GM19238 (cell line): ENCODE measurements at regions not wholly inside any gene's neighbourhood (a gene's known extent, or its start where the extent isn't known, plus 50 kb on each side); places are given as distances from the start of the nearest gene placed in this dataset.

Experiments
- DNase-seq: peaks from one replicate; pipeline ENCODE4 v3.0.0; 2011; ENCODE audit warnings: low spot score; ENCODE audit not compliant: insufficient read length

GRCh38 chr2:163370169-163370886 is 365.5 kb downstream of the FIGN start:
- DNase-seq = no peak

GRCh38 chr2:163369111-163369510 is 366.7 kb downstream of the FIGN start:
- no peak for DNase-seq

- DNase-seq = no peak
Measured at GRCh38 chr2:163368655-163369054, 367.2 kb downstream of the FIGN start.

- no peak for DNase-seq
Measured at GRCh38 chr2:163367825-163368582, 367.8 kb downstream of the FIGN start.

GRCh38 chr2:163364736-163365135 is 371.1 kb downstream of the FIGN start:
- DNase-seq = no peak

- no peak for DNase-seq
Measured at GRCh38 chr2:163353551-163353950, 382.3 kb downstream of the FIGN start.

- no peak for DNase-seq
Measured at GRCh38 chr2:163351966-163352365, 383.8 kb downstream of the FIGN start.

- no peak for DNase-seq
Measured at GRCh38 chr2:163351143-163351542, 384.7 kb downstream of the FIGN start.

GRCh38 chr2:163348857-163349380 is 386.9 kb downstream of the FIGN start:
- no peak for DNase-seq

- no peak for DNase-seq
Measured at GRCh38 chr2:163347982-163348856, 387.6 kb downstream of the FIGN start.

GRCh38 chr2:163345795-163346573 is 389.8 kb downstream of the FIGN start:
- DNase-seq = peak; percentile 3

GRCh38 chr2:163343316-163343715 is 392.5 kb downstream of the FIGN start:
- DNase-seq = no peak

- no peak for DNase-seq
Measured at GRCh38 chr2:163341426-163341825, 394.4 kb downstream of the FIGN start.

GRCh38 chr2:163338270-163338669 is 397.5 kb downstream of the FIGN start:
- no peak for DNase-seq

GRCh38 chr2:163324677-163325076 is 411.1 kb downstream of the FIGN start:
- DNase-seq = no peak

- no peak for DNase-seq
Measured at GRCh38 chr2:163319006-163319405, 416.8 kb downstream of the FIGN start.

- no peak for DNase-seq
Measured at GRCh38 chr2:163314712-163315111, 421.1 kb downstream of the FIGN start.

GRCh38 chr2:163312713-163313112 is 423.1 kb downstream of the FIGN start:
- DNase-seq = no peak

GRCh38 chr2:163306647-163307046 is 429.2 kb downstream of the FIGN start:
- no peak for DNase-seq

- DNase-seq = no peak
Measured at GRCh38 chr2:163302141-163302540, 433.7 kb downstream of the FIGN start.

- DNase-seq = no peak
Measured at GRCh38 chr2:163291790-163292189, 444.0 kb downstream of the FIGN start.
